ENCODE measurements at regions not wholly inside any gene's neighbourhood (a gene's known extent, or its start where the extent isn't known, plus 50 kb on each side); places are given as distances from the start of the nearest gene placed in this dataset.

- TF ChIP-seq SUPT20H (IDR thresholded peaks at IDR 0.05; ENCODE audit: borderline replicate concordance, control insufficient read depth, low read depth, low read length), result no peak
- TF ChIP-seq MEF2A (IDR thresholded peaks at IDR 0.05; ENCODE audit: insufficient read depth, low read depth, low read length), result no peak
- TF ChIP-seq SP1 (IDR thresholded peaks at IDR 0.05; ENCODE audit: low read depth, low read length), result no peak
- TF ChIP-seq MLLT1 (IDR thresholded peaks at IDR 0.05), result 0 out of 2 replicates have a peak, but pooled peaks have one; percentile 35
- no peak for TF ChIP-seq CREM (IDR thresholded peaks at IDR 0.05; ENCODE audit: low read depth)
- no peak; the same call in 1 of the 2 replicates for TF ChIP-seq ZNF217 (IDR thresholded peaks at IDR 0.05)
- no peak for TF ChIP-seq CBX5 (IDR thresholded peaks at IDR 0.05; ENCODE audit: low read depth)
- TF ChIP-seq SMC3 (IDR thresholded peaks at IDR 0.05; ENCODE audit: borderline replicate concordance, low read length), result no peak
Measured at GRCh38 chr18:51739044-51739666, 541.7 kb upstream of the MEX3C start (continued).

GRCh38 chr18:51751901-51752300, 554.4 kb upstream of the MEX3C start:
- Histone ChIP-seq H4K20me1 (ENCODE audit: control insufficient read depth, insufficient read depth) (no peaks in the 10 kb centered on the region), H3K9ac (ENCODE audit: control insufficient read depth, insufficient read depth, low read length) (no peak overlapping the region), H3K27me3 (replicated peaks in 1 of 2; ENCODE audit: control insufficient read depth in 2 of 2, insufficient read depth in 2 of 2, low read length in 1 of 2) (no peaks in the 10 kb centered on the region), H3K27ac (ENCODE audit: control insufficient read depth, insufficient read depth) (no peak overlapping the region), H3K4me2 (ENCODE audit: control insufficient read depth, insufficient read depth) (no peak overlapping the region), H3K79me2 (ENCODE audit: control insufficient read depth, insufficient read depth, low read length) (no peaks in the 10 kb centered on the region), H3K36me3 (ENCODE audit: control insufficient read depth in 2 of 2, insufficient read depth in 2 of 2, low read length in 1 of 2) (no peaks in the 10 kb centered on the region), H3K4me3 (no peak overlapping the region), H3K9me3 (replicated peaks; ENCODE audit: control insufficient read depth, insufficient read depth, low read length) (no peaks in the 10 kb centered on the region; the same call in 2 of the 3 replicates), H3K4me1 (ENCODE audit: control insufficient read depth, insufficient read depth, low read length) (no peaks in the 10 kb centered on the region), H2AFZ (ENCODE audit: control insufficient read depth, low read depth, low read length) (no peak overlapping the region)
- SMC1A ChIA-PET (ENCODE audit: uncharacterized antibody, unreplicated experiment), result interaction anchor here (0.7 to 4.8 kb wide), 14 partner anchors 9 to 437 kb away, joined by 3 to 32 read pairs (median 4); no protein-coding TSS in a partner anchor
- FAIRE-seq (no peak), ATAC-seq (peak; percentile 89), DNase-seq (ENCODE audit: low read depth, low spot score) (no peak)
- intact Hi-C loops (cut with micrococcal nuclease; ENCODE audit: unreplicated experiment), result no loop called here
- 11% methylated on average over 4 of the region's 4 CpGs for WGBS (ENCODE audit: insufficient coverage, insufficient replicate concordance, low lambda C conversion rate, missing lambda C conversion rate)
- POLR2A ChIA-PET, result interaction anchor here (0.7 to 1.2 kb wide), 2 partner anchors 12 to 24 kb away, joined by 3 read pairs; no protein-coding TSS in a partner anchor
- in situ Hi-C loops (cut with MboI), result no loop called here
- RAD21 ChIA-PET (ENCODE audit: unreplicated experiment), result interaction anchor here (1.1 to 1.4 kb wide), 5 partner anchors 21 to 537 kb away, joined by 3 to 4 read pairs (median 4); no protein-coding TSS in a partner anchor
- BruUV-seq (replicated peaks), result no TSS peak
- CTCF ChIA-PET, result interaction anchor here (0.6 to 1.6 kb wide), 6 partner anchors 11 to 251 kb away, joined by 3 to 5 read pairs (median 3); no protein-coding TSS in a partner anchor
- no peak for TF ChIP-seq RAD51 (IDR thresholded peaks at IDR 0.05)
- no peak for TF ChIP-seq CBX5 (IDR thresholded peaks at IDR 0.05; ENCODE audit: low read depth)
- TF ChIP-seq MTA3 (IDR thresholded peaks at IDR 0.05; ENCODE audit: borderline replicate concordance, low read length), result no peak
- TF ChIP-seq, protein P1, sequence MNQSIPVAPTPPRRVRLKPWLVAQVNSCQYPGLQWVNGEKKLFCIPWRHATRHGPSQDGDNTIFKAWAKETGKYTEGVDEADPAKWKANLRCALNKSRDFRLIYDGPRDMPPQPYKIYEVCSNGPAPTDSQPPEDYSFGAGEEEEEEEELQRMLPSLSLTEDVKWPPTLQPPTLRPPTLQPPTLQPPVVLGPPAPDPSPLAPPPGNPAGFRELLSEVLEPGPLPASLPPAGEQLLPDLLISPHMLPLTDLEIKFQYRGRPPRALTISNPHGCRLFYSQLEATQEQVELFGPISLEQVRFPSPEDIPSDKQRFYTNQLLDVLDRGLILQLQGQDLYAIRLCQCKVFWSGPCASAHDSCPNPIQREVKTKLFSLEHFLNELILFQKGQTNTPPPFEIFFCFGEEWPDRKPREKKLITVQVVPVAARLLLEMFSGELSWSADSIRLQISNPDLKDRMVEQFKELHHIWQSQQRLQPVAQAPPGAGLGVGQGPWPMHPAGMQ (IDR thresholded peaks at IDR 0.05; ENCODE audit: borderline replicate concordance), result no peak
- TF ChIP-seq KAT2A (conservative IDR thresholded peaks at IDR 0.05; ENCODE audit: control insufficient read depth, low read depth, low read length), result no peak
- TF ChIP-seq BRCA1 (IDR thresholded peaks at IDR 0.05; ENCODE audit: low read depth, low read length), result no peak
- peak; percentile 71 for TF ChIP-seq RUNX3 (IDR thresholded peaks at IDR 0.05; ENCODE audit: low read length)
- TF ChIP-seq BHLHE40 (IDR thresholded peaks at IDR 0.05; ENCODE audit: borderline replicate concordance in 1 of 2, low read depth in 2 of 2, low read length in 1 of 2), result peak; percentile 22 to 37; a peak in 1 of 4 replicates
- no peak for TF ChIP-seq HDAC2 (IDR thresholded peaks at IDR 0.05)
- TF ChIP-seq POU2F2 (IDR thresholded peaks at IDR 0.05; ENCODE audit: borderline replicate concordance, low read depth, low read length), result 0 out of 3 replicates have a peak, but pooled peaks have one; percentile 23
- TF ChIP-seq KLF5 (IDR thresholded peaks at IDR 0.05; ENCODE audit: partially characterized antibody), result no peak
- 0 out of 2 replicates have a peak, but pooled peaks have one; percentile 47 for TF ChIP-seq PAX5 (IDR thresholded peaks at IDR 0.05; ENCODE audit: borderline replicate concordance, low read depth, low read length)
- no peak for TF ChIP-seq RBBP5 (conservative IDR thresholded peaks at IDR 0.05)
- TF ChIP-seq BCL11A (IDR thresholded peaks at IDR 0.05; ENCODE audit: low read depth, low read length), result peak; percentile 63
- TF ChIP-seq CREM (IDR thresholded peaks at IDR 0.05; ENCODE audit: low read depth), result no peak
- peak; percentile 48; the same call in 1 of the 2 replicates for TF ChIP-seq TCF12 (IDR thresholded peaks at IDR 0.05; ENCODE audit: low read depth, low read length)
- TF ChIP-seq IRF4 (IDR thresholded peaks at IDR 0.05; ENCODE audit: low read depth, low read length), result peak; percentile 44; the same call in 1 of the 2 replicates

Measured in GM12878 (cell line).